GM12864 (cell line): ENCODE measurements at regions not wholly inside any gene's neighbourhood (a gene's known extent, or its start where the extent isn't known, plus 50 kb on each side); places are given as distances from the start of the nearest gene placed in this dataset.

Experiments used
- DNase-seq: peaks from one replicate; pipeline ENCODE4 v3.0.0-alpha.2; 2011; ENCODE audit warnings: low read depth
- H3K4me3 ChIP-seq: 2 replicates; pipeline ENCODE4 v1.5.1; 2011; ENCODE audit warnings: mild to moderate bottlenecking, low read depth, low read length, control low read depth
- CTCF ChIP-seq: IDR thresholded peaks from 2 replicates; pipeline ENCODE4 v1.5.1; 2011; ENCODE audit warnings: low read depth, mild to moderate bottlenecking, moderate library complexity, low read length, control low read depth, inconsistent platforms; ENCODE audit errors: missing control alignments

- no peak for TF ChIP-seq CTCF
- no peak for DNase-seq
- H3K4me3 ChIP-seq: no peak overlapping the region
Measured at GRCh38 chr7:63113713-63114285, 884.9 kb upstream of the ZNF722 start.

- no peak for DNase-seq
- H3K4me3 ChIP-seq: no peak overlapping the region
- TF ChIP-seq CTCF: no peak
Measured at GRCh38 chr7:63114371-63114985, 884.2 kb upstream of the ZNF722 start.
